HepG2 (cell line): ENCODE measurements at regions not wholly inside any gene's neighbourhood (a gene's known extent, or its start where the extent isn't known, plus 50 kb on each side); places are given as distances from the start of the nearest gene placed in this dataset.

Experiments
- ARID3A ChIP-seq: IDR thresholded peaks from 2 replicates; pipeline ENCODE4 v1.6.1; 2012; ENCODE audit warnings: low read depth, low read length, improper control_type of control experiment
- ASH2L ChIP-seq: fragments of 300-600, 200-600 bp; sonication (generic); IDR thresholded peaks from 2 replicates; pipeline ENCODE4 v1.7.0; 2017; ENCODE audit warnings: low read depth, mild to moderate bottlenecking, moderate library complexity, mixed read lengths, low read length; ENCODE audit not compliant: insufficient read length
- ATF7 ChIP-seq, 2 experiments: fragments of 450-650 bp in 1 of 2; sonication (generic) in 1 of 2; formaldehyde crosslinking in 1 of 2; IDR thresholded peaks; 2 replicates each; pipeline versions ENCODE4 v1.4.0 to v1.6.1; 2016 to 2020; ENCODE audit warnings: antibody characterized with exemption in 1 of 2, mild to moderate bottlenecking in 1 of 2, missing genetic modification reagents in 1 of 2
- CEBPG ChIP-seq: IDR thresholded peaks from 2 replicates; pipeline ENCODE4 v1.6.1; 2016
- FOSL2 ChIP-seq: sonication (generic); formaldehyde crosslinking; IDR thresholded peaks from 2 replicates; pipeline ENCODE4 v1.4.0; 2020; ENCODE audit warnings: missing genetic modification reagents
- HOXA5 ChIP-seq: sonication (generic); formaldehyde crosslinking; IDR thresholded peaks from 2 replicates; pipeline ENCODE4 v1.4.0; 2020; ENCODE audit warnings: missing genetic modification reagents
- MBNL3 ChIP-seq: fragments of 250-450 bp; sonication (Bioruptor Pico); conservative IDR thresholded peaks from 2 replicates; pipeline ENCODE4 v1.8.0; 2022; ENCODE audit warnings: mild to moderate bottlenecking, inconsistent platforms
- STAT6 ChIP-seq: sonication (generic); formaldehyde crosslinking; IDR thresholded peaks from 2 replicates; pipeline ENCODE4 v1.4.0; 2020; ENCODE audit warnings: missing genetic modification reagents, mild to moderate bottlenecking, borderline replicate concordance
- YY1 ChIP-seq: IDR thresholded peaks from 2 replicates; pipeline ENCODE4 v1.6.1; 2011; ENCODE audit warnings: low read length, low read depth, moderate library complexity, mild to moderate bottlenecking; ENCODE audit not compliant: insufficient read depth, insufficient replicate concordance
- ZBTB42 ChIP-seq: sonication (generic); formaldehyde crosslinking; IDR thresholded peaks from 2 replicates; pipeline ENCODE4 v1.5.0; 2020; ENCODE audit warnings: mild to moderate bottlenecking, missing genetic modification reagents
- ZNF607 ChIP-seq: sonication (generic); formaldehyde crosslinking; IDR thresholded peaks from 2 replicates; pipeline ENCODE4 v1.5.1; 2020; ENCODE audit warnings: missing genetic modification reagents, mild to moderate bottlenecking, borderline replicate concordance
- ZNF710 ChIP-seq: sonication (generic); formaldehyde crosslinking; IDR thresholded peaks from 2 replicates; pipeline ENCODE4 v1.5.0; 2020; ENCODE audit warnings: mild to moderate bottlenecking, missing genetic modification reagents, borderline replicate concordance
- TF ChIP-seq, protein P1 (sequence below): sonication (generic); formaldehyde crosslinking; IDR thresholded peaks from 2 replicates; pipeline ENCODE4 v1.8.1; 2022; ENCODE audit warnings: low read depth, mild to moderate bottlenecking, missing genetic modification reagents
- TF ChIP-seq, protein P2 (sequence below): IDR thresholded peaks from 2 replicates; pipeline ENCODE4 v1.6.1; 2018; ENCODE audit warnings: missing genetic modification reagents, mild to moderate bottlenecking, missing compliant biosample characterization

- TF ChIP-seq ARID3A (peak; percentile 69; the same call in 1 of the 2 replicates), HOXA5 (CRISPR knock-in tag) (0 out of 2 replicates have a peak, but pooled peaks have one; percentile 42), STAT6 (CRISPR knock-in tag) (no peak), FOSL2 (CRISPR knock-in tag) (peak; percentile 99), ZNF607 (CRISPR knock-in tag) (no peak), ZNF710 (0 out of 2 replicates have a peak, but pooled peaks have one; percentile 19), ATF7 (IDR thresholded peaks at IDR 0.05) (peak; percentile 49; the same call in 1 of the 2 replicates), ATF7 (CRISPR knock-in tag; IDR thresholded peaks at IDR 0.05) (peak; percentile 27; the same call in 1 of the 2 replicates), ZBTB42 (CRISPR knock-in tag) (0 out of 2 replicates have a peak, but pooled peaks have one; percentile 73), MBNL3 (CRISPR knock-in tag) (no peak), CEBPG (CRISPR knock-in tag) (peak; percentile 97), YY1 (no peak), ASH2L (no peak)
- TF ChIP-seq, protein P1, sequence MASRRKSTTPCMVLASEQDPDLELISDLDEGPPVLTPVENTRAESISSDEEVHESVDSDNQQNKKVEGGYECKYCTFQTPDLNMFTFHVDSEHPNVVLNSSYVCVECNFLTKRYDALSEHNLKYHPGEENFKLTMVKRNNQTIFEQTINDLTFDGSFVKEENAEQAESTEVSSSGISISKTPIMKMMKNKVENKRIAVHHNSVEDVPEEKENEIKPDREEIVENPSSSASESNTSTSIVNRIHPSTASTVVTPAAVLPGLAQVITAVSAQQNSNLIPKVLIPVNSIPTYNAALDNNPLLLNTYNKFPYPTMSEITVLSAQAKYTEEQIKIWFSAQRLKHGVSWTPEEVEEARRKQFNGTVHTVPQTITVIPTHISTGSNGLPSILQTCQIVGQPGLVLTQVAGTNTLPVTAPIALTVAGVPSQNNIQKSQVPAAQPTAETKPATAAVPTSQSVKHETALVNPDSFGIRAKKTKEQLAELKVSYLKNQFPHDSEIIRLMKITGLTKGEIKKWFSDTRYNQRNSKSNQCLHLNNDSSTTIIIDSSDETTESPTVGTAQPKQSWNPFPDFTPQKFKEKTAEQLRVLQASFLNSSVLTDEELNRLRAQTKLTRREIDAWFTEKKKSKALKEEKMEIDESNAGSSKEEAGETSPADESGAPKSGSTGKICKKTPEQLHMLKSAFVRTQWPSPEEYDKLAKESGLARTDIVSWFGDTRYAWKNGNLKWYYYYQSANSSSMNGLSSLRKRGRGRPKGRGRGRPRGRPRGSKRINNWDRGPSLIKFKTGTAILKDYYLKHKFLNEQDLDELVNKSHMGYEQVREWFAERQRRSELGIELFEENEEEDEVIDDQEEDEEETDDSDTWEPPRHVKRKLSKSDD (CRISPR knock-in tag): peak; percentile 72; the same call in 1 of the 2 replicates
- TF ChIP-seq, protein P2, sequence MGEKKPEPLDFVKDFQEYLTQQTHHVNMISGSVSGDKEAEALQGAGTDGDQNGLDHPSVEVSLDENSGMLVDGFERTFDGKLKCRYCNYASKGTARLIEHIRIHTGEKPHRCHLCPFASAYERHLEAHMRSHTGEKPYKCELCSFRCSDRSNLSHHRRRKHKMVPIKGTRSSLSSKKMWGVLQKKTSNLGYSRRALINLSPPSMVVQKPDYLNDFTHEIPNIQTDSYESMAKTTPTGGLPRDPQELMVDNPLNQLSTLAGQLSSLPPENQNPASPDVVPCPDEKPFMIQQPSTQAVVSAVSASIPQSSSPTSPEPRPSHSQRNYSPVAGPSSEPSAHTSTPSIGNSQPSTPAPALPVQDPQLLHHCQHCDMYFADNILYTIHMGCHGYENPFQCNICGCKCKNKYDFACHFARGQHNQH: peak; percentile 39; the same call in 1 of the 2 replicates
Measured at GRCh38 chr3:187968883-187969580, 184.9 kb upstream of the LPP start (continued).
